WTC11 (cell line): ENCODE measurements at regions not wholly inside any gene's neighbourhood (a gene's known extent, or its start where the extent isn't known, plus 50 kb on each side); places are given as distances from the start of the nearest gene placed in this dataset.

Source experiments
- FOXK1 ChIP-seq: sonication (generic); formaldehyde crosslinking; IDR thresholded peaks from 2 replicates; pipeline ENCODE4 v1.8.0; 2022; ENCODE audit warnings: mild to moderate bottlenecking, moderate library complexity, missing genetic modification reagents
- GRHL2 ChIP-seq: fragments of 250-450 bp; sonication (Bioruptor Pico); IDR thresholded peaks from 2 replicates; pipeline ENCODE4 v1.8.0; 2022; ENCODE audit warnings: mild to moderate bottlenecking, moderate library complexity; ENCODE audit not compliant: insufficient replicate concordance, severe bottlenecking
- NFATC4 ChIP-seq: fragments of 250-450 bp; sonication (Bioruptor Pico); IDR thresholded peaks from 2 replicates; pipeline ENCODE4 v1.9.0; 2021; ENCODE audit warnings: mild to moderate bottlenecking
- NR1H2 ChIP-seq: sonication (generic); formaldehyde crosslinking; IDR thresholded peaks from 2 replicates; pipeline ENCODE4 v1.9.0; 2021; ENCODE audit warnings: mild to moderate bottlenecking, moderate library complexity, missing genetic modification reagents
- PRRX2 ChIP-seq: fragments of 250-450 bp; sonication (Bioruptor Pico); IDR thresholded peaks from 2 replicates; pipeline ENCODE4 v1.8.0; 2021; ENCODE audit warnings: mild to moderate bottlenecking
- RELA ChIP-seq: sonication (generic); formaldehyde crosslinking; IDR thresholded peaks from 2 replicates; pipeline ENCODE4 v1.8.1; 2022; ENCODE audit warnings: missing genetic modification reagents, mild to moderate bottlenecking, borderline replicate concordance
- TCF7 ChIP-seq: sonication (generic); formaldehyde crosslinking; IDR thresholded peaks from 2 replicates; pipeline ENCODE4 v1.8.0; 2022; ENCODE audit warnings: mild to moderate bottlenecking, low read depth, missing genetic modification reagents, moderate library complexity
- TP53 ChIP-seq: sonication (generic); formaldehyde crosslinking; IDR thresholded peaks from 2 replicates; pipeline ENCODE4 v1.8.1; 2023; ENCODE audit warnings: mild to moderate bottlenecking, missing genetic modification reagents
- TF ChIP-seq, protein P1 (sequence below): fragments of 200-600 bp; IDR thresholded peaks from 2 replicates; pipeline ENCODE4 v1.8.0; 2022; ENCODE audit warnings: antibody characterized with exemption
- TF ChIP-seq, protein P2 (sequence below): sonication (generic); formaldehyde crosslinking; IDR thresholded peaks from 2 replicates; pipeline ENCODE4 v1.8.0; 2023; ENCODE audit warnings: missing genetic modification reagents
- TF ChIP-seq, protein P3 (sequence below): sonication (generic); formaldehyde crosslinking; IDR thresholded peaks from 2 replicates; pipeline ENCODE4 v1.8.0; 2022; ENCODE audit warnings: mild to moderate bottlenecking, missing genetic modification reagents
- TF ChIP-seq, protein P4 (sequence below): sonication (generic); formaldehyde crosslinking; IDR thresholded peaks from 2 replicates; pipeline ENCODE4 v1.8.1; 2023; ENCODE audit warnings: mild to moderate bottlenecking, missing genetic modification reagents
- TF ChIP-seq, protein P5 (sequence below): sonication (generic); formaldehyde crosslinking; IDR thresholded peaks from 2 replicates; pipeline ENCODE4 v1.8.0; 2022; ENCODE audit warnings: missing genetic modification reagents

DNA sequence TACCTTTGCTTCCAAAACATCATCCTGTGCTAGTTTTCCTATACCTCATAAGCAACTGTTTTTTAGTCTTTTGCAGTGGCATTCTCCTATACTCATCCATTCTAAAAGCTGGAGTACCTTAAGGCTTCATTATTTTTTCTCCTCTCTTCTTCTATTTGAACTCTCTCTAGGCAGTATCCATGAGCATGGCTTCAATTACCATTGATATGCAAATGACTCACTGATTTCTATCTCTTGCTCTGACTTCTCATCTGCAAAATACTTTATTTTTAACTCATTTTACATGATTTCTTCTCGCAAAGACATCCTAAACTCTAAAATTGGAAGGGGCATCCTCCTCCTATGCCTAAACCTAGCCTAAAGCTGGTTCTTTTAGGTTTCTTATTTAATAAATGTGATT lies 365.1 kb upstream of the NUDT12 start:
- TF ChIP-seq, protein P1, sequence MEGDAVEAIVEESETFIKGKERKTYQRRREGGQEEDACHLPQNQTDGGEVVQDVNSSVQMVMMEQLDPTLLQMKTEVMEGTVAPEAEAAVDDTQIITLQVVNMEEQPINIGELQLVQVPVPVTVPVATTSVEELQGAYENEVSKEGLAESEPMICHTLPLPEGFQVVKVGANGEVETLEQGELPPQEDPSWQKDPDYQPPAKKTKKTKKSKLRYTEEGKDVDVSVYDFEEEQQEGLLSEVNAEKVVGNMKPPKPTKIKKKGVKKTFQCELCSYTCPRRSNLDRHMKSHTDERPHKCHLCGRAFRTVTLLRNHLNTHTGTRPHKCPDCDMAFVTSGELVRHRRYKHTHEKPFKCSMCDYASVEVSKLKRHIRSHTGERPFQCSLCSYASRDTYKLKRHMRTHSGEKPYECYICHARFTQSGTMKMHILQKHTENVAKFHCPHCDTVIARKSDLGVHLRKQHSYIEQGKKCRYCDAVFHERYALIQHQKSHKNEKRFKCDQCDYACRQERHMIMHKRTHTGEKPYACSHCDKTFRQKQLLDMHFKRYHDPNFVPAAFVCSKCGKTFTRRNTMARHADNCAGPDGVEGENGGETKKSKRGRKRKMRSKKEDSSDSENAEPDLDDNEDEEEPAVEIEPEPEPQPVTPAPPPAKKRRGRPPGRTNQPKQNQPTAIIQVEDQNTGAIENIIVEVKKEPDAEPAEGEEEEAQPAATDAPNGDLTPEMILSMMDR: no peak
- TF ChIP-seq TCF7 (CRISPR knock-in tag) (no peak), FOXK1 (CRISPR knock-in tag) (no peak), NR1H2 (CRISPR knock-in tag) (no peak), RELA (CRISPR knock-in tag) (no peak), TP53 (CRISPR knock-in tag) (no peak), NFATC4 (CRISPR knock-in tag) (no peak), PRRX2 (CRISPR knock-in tag) (no peak), GRHL2 (no peak)
- TF ChIP-seq, protein P2, sequence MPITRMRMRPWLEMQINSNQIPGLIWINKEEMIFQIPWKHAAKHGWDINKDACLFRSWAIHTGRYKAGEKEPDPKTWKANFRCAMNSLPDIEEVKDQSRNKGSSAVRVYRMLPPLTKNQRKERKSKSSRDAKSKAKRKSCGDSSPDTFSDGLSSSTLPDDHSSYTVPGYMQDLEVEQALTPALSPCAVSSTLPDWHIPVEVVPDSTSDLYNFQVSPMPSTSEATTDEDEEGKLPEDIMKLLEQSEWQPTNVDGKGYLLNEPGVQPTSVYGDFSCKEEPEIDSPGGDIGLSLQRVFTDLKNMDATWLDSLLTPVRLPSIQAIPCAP: no peak
- TF ChIP-seq, protein P3, sequence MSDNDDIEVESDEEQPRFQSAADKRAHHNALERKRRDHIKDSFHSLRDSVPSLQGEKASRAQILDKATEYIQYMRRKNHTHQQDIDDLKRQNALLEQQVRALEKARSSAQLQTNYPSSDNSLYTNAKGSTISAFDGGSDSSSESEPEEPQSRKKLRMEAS (CRISPR knock-in tag): no peak
- TF ChIP-seq, protein P4, sequence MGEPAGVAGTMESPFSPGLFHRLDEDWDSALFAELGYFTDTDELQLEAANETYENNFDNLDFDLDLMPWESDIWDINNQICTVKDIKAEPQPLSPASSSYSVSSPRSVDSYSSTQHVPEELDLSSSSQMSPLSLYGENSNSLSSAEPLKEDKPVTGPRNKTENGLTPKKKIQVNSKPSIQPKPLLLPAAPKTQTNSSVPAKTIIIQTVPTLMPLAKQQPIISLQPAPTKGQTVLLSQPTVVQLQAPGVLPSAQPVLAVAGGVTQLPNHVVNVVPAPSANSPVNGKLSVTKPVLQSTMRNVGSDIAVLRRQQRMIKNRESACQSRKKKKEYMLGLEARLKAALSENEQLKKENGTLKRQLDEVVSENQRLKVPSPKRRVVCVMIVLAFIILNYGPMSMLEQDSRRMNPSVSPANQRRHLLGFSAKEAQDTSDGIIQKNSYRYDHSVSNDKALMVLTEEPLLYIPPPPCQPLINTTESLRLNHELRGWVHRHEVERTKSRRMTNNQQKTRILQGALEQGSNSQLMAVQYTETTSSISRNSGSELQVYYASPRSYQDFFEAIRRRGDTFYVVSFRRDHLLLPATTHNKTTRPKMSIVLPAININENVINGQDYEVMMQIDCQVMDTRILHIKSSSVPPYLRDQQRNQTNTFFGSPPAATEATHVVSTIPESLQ (CRISPR knock-in tag): no peak
- TF ChIP-seq, protein P5, sequence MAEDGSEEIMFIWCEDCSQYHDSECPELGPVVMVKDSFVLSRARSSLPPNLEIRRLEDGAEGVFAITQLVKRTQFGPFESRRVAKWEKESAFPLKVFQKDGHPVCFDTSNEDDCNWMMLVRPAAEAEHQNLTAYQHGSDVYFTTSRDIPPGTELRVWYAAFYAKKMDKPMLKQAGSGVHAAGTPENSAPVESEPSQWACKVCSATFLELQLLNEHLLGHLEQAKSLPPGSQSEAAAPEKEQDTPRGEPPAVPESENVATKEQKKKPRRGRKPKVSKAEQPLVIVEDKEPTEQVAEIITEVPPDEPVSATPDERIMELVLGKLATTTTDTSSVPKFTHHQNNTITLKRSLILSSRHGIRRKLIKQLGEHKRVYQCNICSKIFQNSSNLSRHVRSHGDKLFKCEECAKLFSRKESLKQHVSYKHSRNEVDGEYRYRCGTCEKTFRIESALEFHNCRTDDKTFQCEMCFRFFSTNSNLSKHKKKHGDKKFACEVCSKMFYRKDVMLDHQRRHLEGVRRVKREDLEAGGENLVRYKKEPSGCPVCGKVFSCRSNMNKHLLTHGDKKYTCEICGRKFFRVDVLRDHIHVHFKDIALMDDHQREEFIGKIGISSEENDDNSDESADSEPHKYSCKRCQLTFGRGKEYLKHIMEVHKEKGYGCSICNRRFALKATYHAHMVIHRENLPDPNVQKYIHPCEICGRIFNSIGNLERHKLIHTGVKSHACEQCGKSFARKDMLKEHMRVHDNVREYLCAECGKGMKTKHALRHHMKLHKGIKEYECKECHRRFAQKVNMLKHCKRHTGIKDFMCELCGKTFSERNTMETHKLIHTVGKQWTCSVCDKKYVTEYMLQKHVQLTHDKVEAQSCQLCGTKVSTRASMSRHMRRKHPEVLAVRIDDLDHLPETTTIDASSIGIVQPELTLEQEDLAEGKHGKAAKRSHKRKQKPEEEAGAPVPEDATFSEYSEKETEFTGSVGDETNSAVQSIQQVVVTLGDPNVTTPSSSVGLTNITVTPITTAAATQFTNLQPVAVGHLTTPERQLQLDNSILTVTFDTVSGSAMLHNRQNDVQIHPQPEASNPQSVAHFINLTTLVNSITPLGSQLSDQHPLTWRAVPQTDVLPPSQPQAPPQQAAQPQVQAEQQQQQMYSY: no peak
